ENCODE measurements at regions not wholly inside any gene's neighbourhood (a gene's known extent, or its start where the extent isn't known, plus 50 kb on each side); places are given as distances from the start of the nearest gene placed in this dataset.
"Not testable (repeated sequence)": the region's sequence is repeated elsewhere in the genome, so short reads cannot be mapped to it uniquely, and the experiment has no call there.

DNA sequence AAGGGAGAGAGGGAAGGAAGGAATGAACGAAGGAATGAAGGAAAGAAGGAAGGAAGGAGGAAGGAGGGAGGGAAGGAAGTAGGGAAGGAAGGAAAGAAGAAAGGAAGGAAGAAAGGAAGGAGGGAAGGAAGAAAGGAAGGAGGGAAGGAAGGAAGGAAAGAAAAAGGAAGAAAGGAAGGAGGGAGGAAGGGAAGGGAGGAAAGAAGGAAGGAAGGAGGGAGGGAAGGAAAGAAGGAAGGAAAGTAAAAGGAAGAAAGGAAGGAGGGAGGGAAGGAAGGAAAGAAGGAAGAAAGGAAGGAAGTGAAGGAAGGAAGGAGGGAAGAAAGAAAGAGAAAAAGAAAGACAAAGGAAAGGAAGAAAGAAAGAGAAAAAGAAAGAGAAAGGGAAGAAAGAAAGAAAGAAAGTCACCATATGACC, 442.4 kb downstream of the RBFOX1 start:
- DNase-seq, result no peak

DNA sequence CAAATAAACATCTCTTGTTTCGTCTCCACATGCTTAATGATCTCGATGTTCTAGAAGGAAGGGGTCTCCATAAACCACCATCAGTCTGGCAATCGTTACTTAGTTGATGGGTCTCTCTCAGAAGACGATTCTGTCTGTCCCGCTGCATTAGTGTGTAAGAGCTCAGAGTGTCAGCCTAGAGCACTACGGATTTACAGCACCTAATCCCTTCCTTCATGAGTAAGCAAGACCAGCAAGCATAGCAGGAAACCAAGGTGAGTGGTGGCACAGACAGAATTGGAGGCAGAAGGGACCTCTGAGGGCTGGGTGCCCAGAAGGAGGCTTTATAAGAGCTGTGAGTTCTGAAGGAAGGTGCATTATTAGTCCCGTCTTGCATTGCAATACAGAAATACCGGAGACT, 440.1 kb downstream of the RBFOX1 start:
- DNase-seq, result no peak

DNA sequence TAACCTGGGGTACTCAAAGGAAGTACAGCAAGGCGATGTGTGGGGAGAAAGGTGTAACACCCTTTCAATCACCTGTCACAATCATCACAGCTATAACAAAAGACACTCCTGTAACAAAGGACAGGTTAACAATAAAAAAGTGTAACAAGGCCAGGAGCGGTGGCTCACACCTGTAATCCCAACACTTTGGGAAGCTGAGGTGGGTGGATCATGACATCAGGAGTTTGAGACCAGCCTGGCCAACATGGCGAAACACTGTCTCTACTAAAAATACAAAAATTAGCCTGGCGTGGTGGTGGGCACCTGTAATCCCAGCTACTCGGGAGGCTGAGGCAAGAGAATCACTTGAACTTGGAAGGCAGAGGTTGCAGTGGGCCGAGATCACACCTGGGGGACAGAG, 436.4 kb downstream of the RBFOX1 start:
- not testable (repeated sequence) for DNase-seq

- no peak for DNase-seq
Observed at GRCh38 chr16:7765079-7765550, 432.5 kb downstream of the RBFOX1 start.

- no peak for DNase-seq
Observed at GRCh38 chr16:7763111-7763510, 430.5 kb downstream of the RBFOX1 start.

All from OCI-M1 (cell line).